ENCODE measurements at regions not wholly inside any gene's neighbourhood (a gene's known extent, or its start where the extent isn't known, plus 50 kb on each side); places are given as distances from the start of the nearest gene placed in this dataset.
"Not testable (repeated sequence)": the region's sequence is repeated elsewhere in the genome, so short reads cannot be mapped to it uniquely, and the experiment has no call there.

DNA sequence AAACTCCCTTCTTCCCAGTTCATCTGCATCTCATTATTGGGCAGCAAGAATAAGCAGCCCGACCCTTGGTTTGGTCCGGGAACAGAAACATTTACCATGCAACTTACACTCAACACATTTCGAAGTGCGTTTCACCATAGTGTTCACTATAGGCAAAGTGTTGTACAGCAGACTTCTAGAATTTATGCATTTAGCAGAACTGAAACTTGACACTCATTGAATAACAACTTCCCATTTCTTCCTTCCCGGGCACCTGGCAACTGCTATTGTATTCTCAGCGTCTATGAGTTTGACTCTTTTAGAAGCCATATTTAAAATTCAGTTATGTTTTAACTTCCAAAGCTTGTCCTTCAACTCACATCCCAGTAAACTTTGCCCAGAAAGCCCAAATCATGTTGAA, 840.6 kb downstream of the NLGN4X start:
- no peak for DNase-seq
- intact Hi-C loops (cut with micrococcal nuclease) = no loop called here
- no peak for ATAC-seq

DNA sequence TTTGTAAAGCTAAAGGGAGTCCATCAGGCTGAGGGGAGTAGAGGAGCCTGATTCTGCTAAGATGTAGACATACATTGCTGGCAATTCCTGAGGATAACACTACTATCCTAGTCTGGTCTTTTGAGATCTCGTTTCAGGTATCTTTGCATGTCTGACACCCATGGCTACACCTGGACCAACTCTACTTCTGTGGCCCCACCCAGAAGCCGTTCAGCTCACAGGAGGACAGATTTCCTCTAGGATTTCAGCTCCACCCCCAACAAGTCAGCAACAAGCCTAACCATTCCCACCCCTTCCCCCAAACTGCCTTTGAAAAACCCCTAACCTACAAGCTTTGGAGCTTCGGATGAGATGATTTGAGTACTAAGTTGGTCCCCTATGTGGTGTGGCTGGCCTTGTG, 848.2 kb downstream of the NLGN4X start:
- ATAC-seq (no peak), DNase-seq (no peak)
- intact Hi-C loops (cut with micrococcal nuclease) = no loop called here

DNA sequence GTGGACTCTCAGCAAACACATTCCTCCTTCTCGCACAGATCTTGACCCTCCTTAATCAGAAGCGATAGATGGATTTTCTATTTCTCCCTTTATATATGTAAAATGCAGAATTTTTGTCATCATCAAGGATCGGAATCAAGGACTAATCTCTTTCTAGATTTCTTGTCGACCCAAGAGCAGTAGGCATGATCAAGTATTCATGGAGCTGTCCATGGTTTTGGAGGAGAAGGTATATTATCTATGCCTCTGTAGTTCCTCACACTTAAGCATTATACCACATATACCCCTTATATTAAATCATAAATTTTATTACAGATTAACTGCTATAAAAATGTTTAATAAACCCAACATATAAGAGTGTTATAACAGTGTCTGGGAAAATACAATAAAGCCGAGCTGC, 886.8 kb downstream of the NLGN4X start:
- no peak for ATAC-seq
- intact Hi-C loops (cut with micrococcal nuclease) = no loop called here
- no peak for DNase-seq

- no peak for ATAC-seq
- intact Hi-C loops (cut with micrococcal nuclease) = no loop called here
- no peak for DNase-seq
Observed at GRCh38 chrX:5337160-5337559, 891.5 kb downstream of the NLGN4X start.

GRCh38 chrX:5324546-5324945, 904.1 kb downstream of the NLGN4X start:
- intact Hi-C loops (cut with micrococcal nuclease) = no loop called here

DNA sequence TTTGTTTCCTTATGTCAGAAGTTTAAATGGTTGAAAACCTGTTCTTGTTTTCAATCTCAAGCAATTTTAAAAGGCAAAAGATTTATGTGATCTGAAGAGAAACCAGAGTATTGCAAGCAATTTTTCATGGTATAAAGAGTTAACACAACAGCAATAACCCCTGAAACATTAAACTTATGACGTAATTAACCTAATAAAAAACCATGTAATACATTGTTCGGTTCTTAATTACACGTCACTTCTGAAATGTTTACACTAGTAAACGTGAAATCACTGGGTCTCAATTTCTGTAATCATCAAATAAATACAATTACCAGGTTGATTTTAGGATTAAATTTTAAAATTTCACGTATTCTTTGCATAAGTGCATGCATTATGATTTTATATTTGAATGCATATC, 914.5 kb downstream of the NLGN4X start:
- intact Hi-C loops (cut with micrococcal nuclease) = no loop called here
- DNase-seq (no peak), ATAC-seq (no peak)

More at GRCh38 chrX:5324546-5324945, 904.1 kb downstream of the NLGN4X start:
- ATAC-seq (no peak), DNase-seq (no peak)

- intact Hi-C loops (cut with micrococcal nuclease) = no loop called here
- no peak for DNase-seq
- no peak for ATAC-seq
Observed at GRCh38 chrX:5307416-5307815, 921.3 kb downstream of the NLGN4X start.

- intact Hi-C loops (cut with micrococcal nuclease) = no loop called here
- ATAC-seq = no peak
- no peak for DNase-seq
Observed at GRCh38 chrX:5306654-5307121, 922.0 kb downstream of the NLGN4X start.

DNA sequence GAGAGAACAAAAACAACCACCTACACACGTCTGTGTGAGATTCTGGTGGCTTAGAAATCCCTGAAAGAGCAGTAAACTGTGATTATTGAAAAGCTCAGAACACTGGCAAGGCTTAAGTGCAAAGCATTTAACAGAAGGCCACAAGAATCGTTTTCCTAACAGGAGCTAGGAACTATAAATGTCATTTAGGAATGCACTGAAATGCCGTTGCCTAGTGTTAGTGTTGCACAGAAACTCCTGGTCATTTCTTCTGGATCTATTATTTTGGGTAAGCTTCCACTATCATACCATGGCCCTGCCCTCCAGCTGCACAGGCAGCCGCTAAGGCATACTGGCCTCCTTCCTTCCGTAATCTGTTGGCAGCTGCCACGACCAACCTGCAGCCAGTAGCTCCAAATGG, 923.2 kb downstream of the NLGN4X start:
- no peak for ATAC-seq

DNA sequence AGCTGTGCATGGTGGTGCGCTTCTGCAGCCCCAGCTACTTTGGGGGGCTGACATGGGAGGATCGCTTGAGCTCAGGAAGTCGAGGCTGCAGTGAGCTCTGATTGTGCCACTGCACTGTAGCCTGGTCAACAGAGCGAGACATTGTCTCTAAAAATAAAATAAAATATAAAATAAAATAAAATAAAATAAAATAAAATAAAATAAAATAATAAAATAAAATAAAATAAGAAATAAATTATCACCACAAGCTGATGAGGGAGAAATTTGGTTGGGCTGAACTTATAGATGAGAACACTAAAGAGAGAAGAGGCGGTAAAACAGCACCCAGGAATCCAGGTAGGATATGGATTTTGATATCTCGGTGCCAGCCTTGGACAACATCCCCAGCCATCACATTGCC, 933.7 kb downstream of the NLGN4X start:
- DNase-seq = no peak
- ATAC-seq = no peak
- intact Hi-C loops (cut with micrococcal nuclease) = no loop called here

More for the DNA sequence above, 923.2 kb downstream of the NLGN4X start:
- DNase-seq = no peak
- intact Hi-C loops (cut with micrococcal nuclease) = no loop called here

DNA sequence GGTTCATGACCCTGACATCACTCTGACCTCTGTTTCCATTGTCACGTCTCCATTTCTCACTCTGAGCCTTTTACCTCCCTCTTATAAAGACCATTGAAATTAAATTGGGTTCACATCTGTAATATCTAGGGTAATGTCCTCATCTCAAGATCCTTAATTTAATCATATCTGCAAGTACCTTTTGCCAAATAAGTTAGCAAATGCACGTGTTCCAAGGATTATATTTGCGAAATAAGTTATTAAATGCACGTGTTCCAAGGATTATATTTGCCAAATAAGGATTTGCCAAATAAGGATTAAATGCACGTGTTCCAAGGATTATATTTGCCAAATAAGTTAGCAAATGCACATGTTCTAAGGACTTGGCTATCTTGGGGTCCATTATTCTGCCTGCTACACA, 938.0 kb downstream of the NLGN4X start:
- ATAC-seq (no peak), DNase-seq (no peak)
- intact Hi-C loops (cut with micrococcal nuclease) = no loop called here

- intact Hi-C loops (cut with micrococcal nuclease) = not testable (repeated sequence)
Observed at GRCh38 chrX:5289949-5290348, 938.7 kb downstream of the NLGN4X start.

DNA sequence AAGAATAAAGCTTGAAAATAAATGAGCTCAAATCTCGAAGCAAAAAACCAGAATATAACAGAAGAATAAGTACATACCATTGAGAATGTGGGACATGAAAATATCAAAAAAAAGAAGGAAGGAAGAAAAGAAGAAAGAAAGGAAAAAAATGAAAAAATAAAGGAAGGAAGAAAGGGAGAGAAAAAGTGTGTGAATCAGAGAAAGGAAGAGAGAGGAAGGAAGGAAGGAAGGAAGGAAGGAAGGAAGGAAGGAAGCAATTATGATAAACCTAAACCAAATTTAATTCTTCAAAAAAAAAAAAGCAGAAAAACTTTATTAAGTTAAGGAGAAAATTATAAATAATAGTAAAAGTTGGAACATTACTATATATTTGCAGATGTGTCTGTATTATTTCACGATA, 949.8 kb downstream of the NLGN4X start:
- ATAC-seq (no peak), DNase-seq (no peak)
- intact Hi-C loops (cut with micrococcal nuclease) = no loop called here

More at GRCh38 chrX:5289949-5290348, 938.7 kb downstream of the NLGN4X start:
- ATAC-seq, DNase-seq: not testable (repeated sequence)

DNA sequence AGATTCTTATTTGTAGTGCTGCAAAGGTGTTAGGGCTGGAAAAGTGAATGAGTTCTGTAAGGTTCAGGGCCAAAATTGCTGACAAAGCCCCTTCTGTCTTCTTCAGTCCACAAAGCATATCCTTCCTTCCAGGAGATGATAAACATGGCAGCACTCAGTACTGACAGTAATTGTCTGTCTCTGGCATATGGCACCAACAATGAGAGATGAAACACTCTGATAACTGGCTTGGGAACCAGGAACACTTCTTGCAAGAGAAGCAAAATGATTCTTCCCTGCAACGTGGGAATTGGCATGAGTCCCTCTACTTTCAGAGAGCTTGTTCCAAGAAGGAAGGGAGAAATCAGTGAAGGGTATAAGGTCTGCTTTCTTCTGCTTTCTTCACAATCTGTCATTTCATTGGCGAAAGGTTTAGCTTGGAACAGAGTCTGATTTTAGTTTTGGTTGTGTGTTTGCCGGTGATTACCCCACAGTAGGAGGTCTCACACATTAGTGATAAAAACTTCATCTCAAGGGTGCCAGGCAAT, 963.3 kb downstream of the NLGN4X start:
- DNase-seq (no peak), ATAC-seq (no peak)
- intact Hi-C loops (cut with micrococcal nuclease) = no loop called here

- ATAC-seq = no peak
Observed at GRCh38 chrX:5250106-5250505, 978.6 kb downstream of the NLGN4X start.

DNA sequence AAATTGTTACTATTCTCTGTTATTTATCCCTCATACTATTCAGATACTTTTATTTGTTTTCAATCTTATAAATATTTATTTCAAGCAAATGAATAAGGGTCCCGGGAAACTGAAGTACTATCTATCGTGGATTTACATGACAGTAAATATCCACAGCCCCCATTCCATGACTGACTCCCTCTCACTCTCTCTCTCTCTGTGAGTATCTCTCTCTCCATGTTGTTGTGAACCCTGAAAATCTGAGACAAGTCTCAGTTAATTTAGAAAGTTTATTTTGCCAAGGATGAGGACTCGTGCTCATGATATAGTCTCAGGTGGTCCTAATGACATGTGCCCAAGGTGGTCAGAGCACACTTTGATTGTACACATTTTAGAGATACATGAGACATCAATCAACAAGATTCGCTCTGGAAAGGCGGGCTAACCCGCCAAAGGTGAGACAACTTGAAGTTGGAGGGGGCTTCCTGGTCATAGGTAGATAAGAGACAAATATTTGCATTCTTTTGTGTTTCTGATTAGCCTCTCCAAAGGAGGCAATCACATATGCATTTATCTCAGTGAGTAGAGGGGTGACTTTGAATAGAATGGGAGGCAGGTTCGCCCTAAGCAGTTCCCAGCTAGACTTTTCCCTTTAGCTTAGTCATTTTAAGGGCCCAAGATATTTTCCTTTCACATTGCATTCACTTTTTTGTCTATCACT, 986.4 kb downstream of the NLGN4X start:
- DNase-seq (no peak), ATAC-seq (no peak)
- intact Hi-C loops (cut with micrococcal nuclease) = no loop called here

More at GRCh38 chrX:5250106-5250505, 978.6 kb downstream of the NLGN4X start:
- DNase-seq = no peak
- intact Hi-C loops (cut with micrococcal nuclease) = no loop called here

GRCh38 chrX:5236749-5237148, 991.9 kb downstream of the NLGN4X start:
- DNase-seq = no peak
- intact Hi-C loops (cut with micrococcal nuclease) = no loop called here
- ATAC-seq = no peak

DNA sequence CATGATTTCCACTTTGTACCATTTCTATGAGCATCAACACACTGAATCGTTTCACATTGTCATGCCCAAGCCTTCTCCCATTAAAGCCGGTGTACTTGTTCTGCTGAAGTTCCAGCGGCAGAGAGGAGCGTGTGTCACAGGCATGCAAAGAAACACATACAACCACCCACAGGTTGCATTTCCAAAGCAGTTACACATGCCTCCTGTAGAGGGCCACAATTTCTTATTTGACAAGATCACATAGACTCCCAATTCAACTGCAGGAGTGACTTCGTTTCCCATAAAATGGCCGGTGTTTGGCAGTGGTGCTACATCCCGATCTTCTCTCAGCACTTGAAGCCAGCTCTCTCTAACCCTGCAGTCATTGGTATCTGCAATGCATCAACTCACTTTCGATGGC, 992.6 kb downstream of the NLGN4X start:
- no peak for DNase-seq
- ATAC-seq = no peak
- intact Hi-C loops (cut with micrococcal nuclease) = no loop called here

- DNase-seq = no peak
- ATAC-seq = no peak
- intact Hi-C loops (cut with micrococcal nuclease) = no loop called here
Observed at GRCh38 chrX:5233830-5234229, 994.8 kb downstream of the NLGN4X start.

DNA sequence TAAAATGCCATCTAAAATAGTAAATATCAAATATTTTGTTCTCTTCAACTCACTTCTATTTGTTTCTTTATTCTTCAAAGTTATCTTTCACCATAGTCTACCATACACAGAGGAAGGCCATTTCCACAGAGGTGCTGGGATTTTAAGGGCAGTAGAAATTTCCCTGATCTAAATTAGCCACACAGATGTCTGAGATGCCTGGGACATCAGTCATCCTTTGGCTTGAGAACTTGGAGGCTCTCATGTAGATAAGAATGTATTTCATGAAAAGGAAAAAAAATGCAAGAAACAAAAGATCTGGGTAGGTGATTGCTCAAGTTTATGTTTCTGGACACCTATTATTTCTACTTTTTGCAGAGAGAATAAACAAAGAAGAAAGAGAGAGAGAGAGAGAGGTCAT, 1008.2 kb downstream of the NLGN4X start:
- intact Hi-C loops (cut with micrococcal nuclease) = no loop called here
- no peak for ATAC-seq
- DNase-seq = no peak

- no peak for DNase-seq
Observed at GRCh38 chrX:5194806-5195205, 1033.9 kb downstream of the NLGN4X start.

More at GRCh38 chrX:5194806-5195205, 1033.9 kb downstream of the NLGN4X start:
- intact Hi-C loops (cut with micrococcal nuclease) = no loop called here
- no peak for ATAC-seq
